Subcutaneous abdominal adipose tissue (tissue), 5 donors: ENCODE measurements at regions not wholly inside any gene's neighbourhood (a gene's known extent, or its start where the extent isn't known, plus 50 kb on each side); places are given as distances from the start of the nearest gene placed in this dataset.

Experiments
- H3K27ac ChIP-seq: one replicate; pipeline ENCODE4 v1.7.0; 2013; ENCODE audit warnings: low read depth, mild to moderate bottlenecking, inconsistent platforms, low read length, moderate library complexity
- H3K27me3 ChIP-seq, 5 donors: one replicate each; pipeline ENCODE4 v1.7.0; 2013; ENCODE audit warnings: low read length in 5 of 5, inconsistent platforms in 1 of 5; ENCODE audit not compliant: control insufficient read depth in 5 of 5, insufficient read depth in 4 of 5
- H3K36me3 ChIP-seq, 5 donors: one replicate each; pipeline ENCODE4 v1.7.0; 2013; ENCODE audit warnings: low read length in 5 of 5; ENCODE audit not compliant: control insufficient read depth in 5 of 5, insufficient read depth in 5 of 5
- H3K4me1 ChIP-seq, 5 donors: one replicate each; pipeline ENCODE4 v1.7.0; 2013; ENCODE audit warnings: low read length in 5 of 5, mild to moderate bottlenecking in 3 of 5, moderate library complexity in 1 of 5; ENCODE audit not compliant: control insufficient read depth in 5 of 5, insufficient read depth in 5 of 5
- H3K4me3 ChIP-seq, 5 donors: one replicate each; pipeline ENCODE4 v1.7.0; 2013; ENCODE audit warnings: low read length in 5 of 5, low read depth in 1 of 5
- H3K9ac ChIP-seq, 5 donors: one replicate each; pipeline ENCODE4 v1.7.0; 2013; ENCODE audit warnings: low read length in 5 of 5, mild to moderate bottlenecking in 4 of 5, moderate library complexity in 3 of 5
- H3K9me3 ChIP-seq, 5 donors: one replicate each; pipeline ENCODE4 v1.7.0; 2013; ENCODE audit warnings: low read length in 5 of 5; ENCODE audit not compliant: control insufficient read depth in 5 of 5
- donor health status: healthy.
- donor health status: healthy.
- donor health status: healthy.
- donor health status: healthy.
- donor health status: healthy.

- H3K36me3 ChIP-seq: no peaks in the 10 kb centered on the region
- H3K9ac ChIP-seq: no peak overlapping the region
- H3K27ac ChIP-seq: no peak overlapping the region
- H3K4me3 ChIP-seq: peak overlapping the region in 1 of 5 donors; percentile 5
- H3K4me1 ChIP-seq: no peaks in the 10 kb centered on the region
- peaks cover 0 to 5% (median 3%) of the 10 kb centered on the region in 5 donors for H3K9me3 ChIP-seq
- no peaks in the 10 kb centered on the region for H3K27me3 ChIP-seq
Measured at GRCh38 chr16:26214581-26215174, 522.9 kb downstream of the HS3ST4 start.

- Histone ChIP-seq H3K27me3 (no peaks in the 10 kb centered on the region), H3K27ac (no peak overlapping the region), H3K36me3 (no peaks in the 10 kb centered on the region), H3K9me3 (no peaks in the 10 kb centered on the region), H3K4me1 (no peaks in the 10 kb centered on the region), H3K4me3 (no peak overlapping the region), H3K9ac (no peak overlapping the region)
Measured at GRCh38 chr16:26220894-26221293, 529.1 kb downstream of the HS3ST4 start.

- Histone ChIP-seq H3K9ac (no peak overlapping the region), H3K27ac (no peak overlapping the region), H3K36me3 (no peaks in the 10 kb centered on the region), H3K9me3 (no peaks in the 10 kb centered on the region), H3K27me3 (no peaks in the 10 kb centered on the region), H3K4me1 (no peaks in the 10 kb centered on the region), H3K4me3 (no peak overlapping the region)
Measured at GRCh38 chr16:26231647-26232046, 539.9 kb downstream of the HS3ST4 start.

- no peak overlapping the region for H3K9ac ChIP-seq
- peaks cover 0 to 7% (median 0%) of the 10 kb centered on the region in 5 donors for H3K9me3 ChIP-seq
- H3K4me1 ChIP-seq: no peaks in the 10 kb centered on the region
- H3K4me3 ChIP-seq: no peak overlapping the region
- H3K27ac ChIP-seq: no peak overlapping the region
- H3K27me3 ChIP-seq: peaks cover 0 to 4% (median 0%) of the 10 kb centered on the region in 5 donors
- no peaks in the 10 kb centered on the region for H3K36me3 ChIP-seq
Measured at GRCh38 chr16:26240807-26241206, 549.0 kb downstream of the HS3ST4 start.

GRCh38 chr16:26247063-26247462 lies 555.3 kb downstream of the HS3ST4 start:
- H3K27ac ChIP-seq: no peak overlapping the region
- peaks cover 0 to 7% (median 0%) of the 10 kb centered on the region in 5 donors for H3K9me3 ChIP-seq
- no peaks in the 10 kb centered on the region for H3K27me3 ChIP-seq
- H3K4me1 ChIP-seq: no peaks in the 10 kb centered on the region
- no peak overlapping the region for H3K4me3 ChIP-seq
- H3K9ac ChIP-seq: no peak overlapping the region
- no peaks in the 10 kb centered on the region for H3K36me3 ChIP-seq

- no peak overlapping the region for H3K4me3 ChIP-seq
- H3K9me3 ChIP-seq: peaks cover 0 to 7% (median 5%) of the 10 kb centered on the region in 5 donors
- H3K4me1 ChIP-seq: no peaks in the 10 kb centered on the region
- no peak overlapping the region for H3K27ac ChIP-seq
- H3K9ac ChIP-seq: no peak overlapping the region
- no peaks in the 10 kb centered on the region for H3K27me3 ChIP-seq
- no peaks in the 10 kb centered on the region for H3K36me3 ChIP-seq
Measured at GRCh38 chr16:26252598-26252997, 560.8 kb downstream of the HS3ST4 start.

- Histone ChIP-seq H3K36me3 (no peaks in the 10 kb centered on the region), H3K4me3 (no peak overlapping the region), H3K4me1 (no peaks in the 10 kb centered on the region), H3K27ac (no peak overlapping the region), H3K27me3 (no peaks in the 10 kb centered on the region), H3K9ac (no peak overlapping the region), H3K9me3 (no peaks in the 10 kb centered on the region)
Measured at GRCh38 chr16:26261621-26262020, 569.9 kb downstream of the HS3ST4 start.

GRCh38 chr16:26263406-26263805 lies 571.6 kb downstream of the HS3ST4 start:
- Histone ChIP-seq H3K9me3 (no peaks in the 10 kb centered on the region), H3K4me1 (no peaks in the 10 kb centered on the region), H3K27ac (no peak overlapping the region), H3K9ac (no peak overlapping the region), H3K27me3 (no peaks in the 10 kb centered on the region), H3K4me3 (no peak overlapping the region), H3K36me3 (no peaks in the 10 kb centered on the region)

GRCh38 chr16:26267641-26268040 lies 575.9 kb downstream of the HS3ST4 start:
- Histone ChIP-seq H3K9ac (no peak overlapping the region), H3K27me3 (no peaks in the 10 kb centered on the region), H3K4me1 (no peaks in the 10 kb centered on the region), H3K27ac (no peak overlapping the region), H3K36me3 (no peaks in the 10 kb centered on the region), H3K4me3 (no peak overlapping the region), H3K9me3 (no peaks in the 10 kb centered on the region)

GRCh38 chr16:26269673-26270072 lies 577.9 kb downstream of the HS3ST4 start:
- Histone ChIP-seq H3K27ac (no peak overlapping the region), H3K9me3 (peaks cover 0 to 3% (median 0%) of the 10 kb centered on the region in 5 donors), H3K4me1 (no peaks in the 10 kb centered on the region), H3K4me3 (no peak overlapping the region), H3K36me3 (no peaks in the 10 kb centered on the region), H3K9ac (no peak overlapping the region), H3K27me3 (no peaks in the 10 kb centered on the region)
